GM23338 (cell line): ENCODE measurements at regions not wholly inside any gene's neighbourhood (a gene's known extent, or its start where the extent isn't known, plus 50 kb on each side); places are given as distances from the start of the nearest gene placed in this dataset.
"Not testable (repeated sequence)": the region's sequence is repeated elsewhere in the genome, so short reads cannot be mapped to it uniquely, and the experiment has no call there.

Experiments used
- ATAC-seq: fragments of 200-7000 bp; cut with Tn5 transposase; 3 replicates; pipeline ENCODE4 v1.9.1; 2020
- DNase-seq: peaks from one replicate; pipeline ENCODE4 v3.0.0-alpha.2; 2015; ENCODE audit warnings: low spot score
- H2AFZ ChIP-seq: fragments of 200-600 bp; sonication (generic); 2 replicates; pipeline ENCODE4 v1.8.0; 2016; ENCODE audit warnings: antibody characterized with exemption, mild to moderate bottlenecking, moderate library complexity
- H3F3A ChIP-seq: fragments of 200-600 bp; sonication (generic); replicated peaks from 2 replicates; pipeline ENCODE4 v1.8.0; 2017; ENCODE audit warnings: antibody characterized with exemption, mixed run types, low read depth
- H3K27ac ChIP-seq: fragments of 200-600 bp; sonication (generic); 2 replicates; pipeline ENCODE4 v1.6.1; 2016; ENCODE audit warnings: low read depth
- H3K27me3 ChIP-seq: fragments of 200-600 bp; sonication (generic); 2 replicates; pipeline ENCODE4 v1.8.0; 2016; ENCODE audit warnings: mild to moderate bottlenecking, mixed run types, moderate library complexity; ENCODE audit not compliant: insufficient read depth
- H3K36me3 ChIP-seq: fragments of 200-600 bp; sonication (generic); 2 replicates; pipeline ENCODE4 v1.8.0; 2016; ENCODE audit warnings: mild to moderate bottlenecking; ENCODE audit not compliant: insufficient read depth
- H3K4me1 ChIP-seq: fragments of 200-600 bp; sonication (generic); 2 replicates; pipeline ENCODE4 v1.8.0; 2016; ENCODE audit warnings: mild to moderate bottlenecking, moderate library complexity; ENCODE audit not compliant: insufficient read depth
- H3K4me2 ChIP-seq: fragments of 200-600 bp; sonication (generic); 2 replicates; pipeline ENCODE4 v1.7.1; 2017; ENCODE audit warnings: mixed run types
- H3K4me3 ChIP-seq: fragments of 200-600 bp; sonication (generic); 2 replicates; pipeline ENCODE4 v1.6.1; 2016; ENCODE audit warnings: mixed run types
- H3K79me2 ChIP-seq: fragments of 200-600 bp; sonication (generic); replicated peaks from 2 replicates; pipeline ENCODE4 v1.8.0; 2017; ENCODE audit warnings: mild to moderate bottlenecking; ENCODE audit not compliant: insufficient read depth
- H3K9me2 ChIP-seq: fragments of 200-600 bp; sonication (generic); 2 replicates; pipeline ENCODE4 v1.8.0; 2017; ENCODE audit not compliant: insufficient read depth
- H4K20me1 ChIP-seq: fragments of 200-600 bp; sonication (generic); replicated peaks from 2 replicates; pipeline ENCODE4 v1.8.0; 2017; ENCODE audit warnings: mild to moderate bottlenecking; ENCODE audit not compliant: insufficient read depth
- H3K27ac Mint-ChIP-seq: 2 replicates; pipeline ENCODE4 v1.8.0; 2020; ENCODE audit warnings: inconsistent platforms, mild to moderate bottlenecking, moderate library complexity, mixed read lengths
- H3K27me3 Mint-ChIP-seq: 3 replicates; pipeline ENCODE4 v1.8.0; 2022; ENCODE audit warnings: low read depth, mild to moderate bottlenecking, moderate library complexity, mixed read lengths, inconsistent platforms; ENCODE audit not compliant: insufficient read depth, poor library complexity
- H3K36me3 Mint-ChIP-seq: 3 replicates; pipeline ENCODE4 v1.8.0; 2021; ENCODE audit warnings: low read depth, mild to moderate bottlenecking, inconsistent platforms, moderate library complexity, mixed read lengths
- H3K4me1 Mint-ChIP-seq: 3 replicates; pipeline ENCODE4 v1.8.0; 2020; ENCODE audit warnings: mild to moderate bottlenecking, inconsistent platforms, mixed read lengths
- H3K4me3 Mint-ChIP-seq: 3 replicates; pipeline ENCODE4 v1.8.0; 2021; ENCODE audit warnings: moderate library complexity, mild to moderate bottlenecking, inconsistent platforms, mixed read lengths
- H3K9me3 Mint-ChIP-seq: 3 replicates; pipeline ENCODE4 v1.8.0; 2020; ENCODE audit warnings: moderate library complexity, mild to moderate bottlenecking, inconsistent platforms, mixed read lengths
- CREB1 ChIP-seq: fragments of 250-450 bp; sonication (Bioruptor Pico); IDR thresholded peaks from 2 replicates; pipeline ENCODE4 v1.5.0; 2020; ENCODE audit warnings: low read depth, mild to moderate bottlenecking, moderate library complexity
- CTCF ChIP-seq, 2 experiments: fragments of 200-600 bp in 1 of 2; sonication (generic) in 1 of 2; conservative IDR thresholded peaks; 2 replicates each; pipeline versions ENCODE4 v1.5.1 to v1.6.1; 2016 to 2017; ENCODE audit warnings: antibody characterized with exemption in 2 of 2, low read depth in 2 of 2, mild to moderate bottlenecking in 2 of 2, moderate library complexity in 1 of 2
- ETS1 ChIP-seq: IDR thresholded peaks from 2 replicates; pipeline ENCODE4 v1.6.1; 2016; ENCODE audit warnings: antibody characterized with exemption
- EZH2phosphoT487 ChIP-seq: fragments of 200-600 bp; sonication (generic); IDR thresholded peaks from one replicate; pipeline ENCODE4 v1.8.1; 2018; ENCODE audit warnings: antibody characterized with exemption; ENCODE audit not compliant: unreplicated experiment
- POLR2AphosphoS5 ChIP-seq: IDR thresholded peaks from 2 replicates; pipeline ENCODE4 v1.6.1; 2016; ENCODE audit warnings: antibody characterized with exemption, low read depth
- STAT1 ChIP-seq: IDR thresholded peaks from one replicate; pipeline ENCODE4 v1.6.1; 2016; ENCODE audit warnings: antibody characterized with exemption; ENCODE audit not compliant: unreplicated experiment
- ZNF331 ChIP-seq: fragments of 250-450 bp; sonication (Bioruptor Pico); IDR thresholded peaks from 2 replicates; pipeline ENCODE4 v1.5.0; 2020; ENCODE audit warnings: low read depth, mild to moderate bottlenecking, moderate library complexity
- TF ChIP-seq, protein P1 (sequence below): fragments of 250-450 bp; sonication (Bioruptor Pico); IDR thresholded peaks from 2 replicates; pipeline ENCODE4 v1.5.0; 2020; ENCODE audit warnings: mild to moderate bottlenecking, moderate library complexity

DNA sequence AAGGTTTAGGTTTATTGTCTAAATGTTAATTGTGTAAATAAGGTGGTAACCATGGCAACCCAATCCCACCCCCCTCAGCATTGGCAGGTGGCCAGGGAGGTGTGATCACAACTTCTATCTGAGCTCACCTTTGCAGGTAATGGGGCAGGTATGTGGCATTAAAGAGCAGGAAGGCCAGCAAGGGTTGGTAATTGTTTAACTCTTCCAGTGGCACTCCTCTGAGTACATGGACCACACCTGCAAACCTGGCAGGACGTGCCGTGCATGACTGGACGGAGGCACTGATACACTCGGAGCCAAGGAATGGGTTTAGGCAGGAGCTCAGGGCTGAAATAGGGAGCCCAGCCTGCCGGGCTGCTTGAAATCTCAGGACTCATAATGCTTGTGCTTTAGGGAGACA, 107.0 kb upstream of the BMP2 start (continued):
- no peak for TF ChIP-seq STAT1
- TF ChIP-seq, protein P1, sequence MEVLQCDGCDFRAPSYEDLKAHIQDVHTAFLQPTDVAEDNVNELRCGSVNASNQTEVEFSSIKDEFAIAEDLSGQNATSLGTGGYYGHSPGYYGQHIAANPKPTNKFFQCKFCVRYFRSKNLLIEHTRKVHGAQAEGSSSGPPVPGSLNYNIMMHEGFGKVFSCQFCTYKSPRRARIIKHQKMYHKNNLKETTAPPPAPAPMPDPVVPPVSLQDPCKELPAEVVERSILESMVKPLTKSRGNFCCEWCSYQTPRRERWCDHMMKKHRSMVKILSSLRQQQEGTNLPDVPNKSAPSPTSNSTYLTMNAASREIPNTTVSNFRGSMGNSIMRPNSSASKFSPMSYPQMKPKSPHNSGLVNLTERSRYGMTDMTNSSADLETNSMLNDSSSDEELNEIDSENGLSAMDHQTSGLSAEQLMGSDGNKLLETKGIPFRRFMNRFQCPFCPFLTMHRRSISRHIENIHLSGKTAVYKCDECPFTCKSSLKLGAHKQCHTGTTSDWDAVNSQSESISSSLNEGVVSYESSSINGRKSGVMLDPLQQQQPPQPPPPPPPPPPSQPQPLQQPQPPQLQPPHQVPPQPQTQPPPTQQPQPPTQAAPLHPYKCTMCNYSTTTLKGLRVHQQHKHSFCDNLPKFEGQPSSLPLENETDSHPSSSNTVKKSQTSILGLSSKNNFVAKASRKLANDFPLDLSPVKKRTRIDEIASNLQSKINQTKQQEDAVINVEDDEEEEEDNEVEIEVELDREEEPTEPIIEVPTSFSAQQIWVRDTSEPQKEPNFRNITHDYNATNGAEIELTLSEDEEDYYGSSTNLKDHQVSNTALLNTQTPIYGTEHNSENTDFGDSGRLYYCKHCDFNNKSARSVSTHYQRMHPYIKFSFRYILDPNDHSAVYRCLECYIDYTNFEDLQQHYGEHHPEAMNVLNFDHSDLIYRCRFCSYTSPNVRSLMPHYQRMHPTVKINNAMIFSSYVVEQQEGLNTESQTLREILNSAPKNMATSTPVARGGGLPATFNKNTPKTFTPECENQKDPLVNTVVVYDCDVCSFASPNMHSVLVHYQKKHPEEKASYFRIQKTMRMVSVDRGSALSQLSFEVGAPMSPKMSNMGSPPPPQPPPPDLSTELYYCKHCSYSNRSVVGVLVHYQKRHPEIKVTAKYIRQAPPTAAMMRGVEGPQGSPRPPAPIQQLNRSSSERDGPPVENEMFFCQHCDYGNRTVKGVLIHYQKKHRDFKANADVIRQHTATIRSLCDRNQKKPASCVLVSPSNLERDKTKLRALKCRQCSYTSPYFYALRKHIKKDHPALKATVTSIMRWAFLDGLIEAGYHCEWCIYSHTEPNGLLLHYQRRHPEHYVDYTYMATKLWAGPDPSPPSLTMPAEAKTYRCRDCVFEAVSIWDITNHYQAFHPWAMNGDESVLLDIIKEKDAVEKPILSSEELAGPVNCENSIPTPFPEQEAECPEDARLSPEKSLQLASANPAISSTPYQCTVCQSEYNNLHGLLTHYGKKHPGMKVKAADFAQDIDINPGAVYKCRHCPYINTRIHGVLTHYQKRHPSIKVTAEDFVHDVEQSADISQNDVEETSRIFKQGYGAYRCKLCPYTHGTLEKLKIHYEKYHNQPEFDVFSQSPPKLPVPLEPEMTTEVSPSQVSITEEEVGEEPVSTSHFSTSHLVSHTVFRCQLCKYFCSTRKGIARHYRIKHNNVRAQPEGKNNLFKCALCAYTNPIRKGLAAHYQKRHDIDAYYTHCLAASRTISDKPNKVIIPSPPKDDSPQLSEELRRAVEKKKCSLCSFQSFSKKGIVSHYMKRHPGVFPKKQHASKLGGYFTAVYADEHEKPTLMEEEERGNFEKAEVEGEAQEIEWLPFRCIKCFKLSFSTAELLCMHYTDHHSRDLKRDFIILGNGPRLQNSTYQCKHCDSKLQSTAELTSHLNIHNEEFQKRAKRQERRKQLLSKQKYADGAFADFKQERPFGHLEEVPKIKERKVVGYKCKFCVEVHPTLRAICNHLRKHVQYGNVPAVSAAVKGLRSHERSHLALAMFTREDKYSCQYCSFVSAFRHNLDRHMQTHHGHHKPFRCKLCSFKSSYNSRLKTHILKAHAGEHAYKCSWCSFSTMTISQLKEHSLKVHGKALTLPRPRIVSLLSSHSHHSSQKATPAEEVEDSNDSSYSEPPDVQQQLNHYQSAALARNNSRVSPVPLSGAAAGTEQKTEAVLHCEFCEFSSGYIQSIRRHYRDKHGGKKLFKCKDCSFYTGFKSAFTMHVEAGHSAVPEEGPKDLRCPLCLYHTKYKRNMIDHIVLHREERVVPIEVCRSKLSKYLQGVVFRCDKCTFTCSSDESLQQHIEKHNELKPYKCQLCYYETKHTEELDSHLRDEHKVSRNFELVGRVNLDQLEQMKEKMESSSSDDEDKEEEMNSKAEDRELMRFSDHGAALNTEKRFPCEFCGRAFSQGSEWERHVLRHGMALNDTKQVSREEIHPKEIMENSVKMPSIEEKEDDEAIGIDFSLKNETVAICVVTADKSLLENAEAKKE (CRISPR knock-in tag), result no peak

DNA sequence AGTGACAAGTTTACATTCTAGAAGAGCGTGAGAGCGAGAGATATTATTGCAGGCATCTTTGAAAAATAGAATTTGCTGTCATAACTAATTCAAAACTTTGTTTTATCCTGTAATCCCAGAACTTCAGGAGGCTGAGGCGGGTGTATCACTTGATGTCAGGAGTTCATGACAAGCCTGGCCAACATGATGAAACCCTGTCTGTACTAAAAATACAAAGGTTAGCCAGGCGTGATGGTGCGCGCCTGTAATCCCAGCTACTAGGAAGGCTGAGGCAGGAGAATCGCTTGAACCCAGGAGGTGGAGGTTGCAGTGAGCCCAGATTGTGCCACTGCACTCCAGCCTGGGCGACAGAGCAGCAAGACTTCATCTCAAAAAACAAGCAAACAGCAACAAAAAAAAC, 108.6 kb upstream of the BMP2 start:
- H3K4me2 ChIP-seq, H3K27me3 Mint-ChIP-seq, H4K20me1 ChIP-seq, H3K9me3 Mint-ChIP-seq, H3K9me2 ChIP-seq, H2AFZ ChIP-seq, H3K27ac Mint-ChIP-seq, H3K4me3 Mint-ChIP-seq, DNase-seq, H3K36me3 Mint-ChIP-seq, H3K79me2 ChIP-seq, H3K4me1 ChIP-seq, H3F3A ChIP-seq, H3K4me3 ChIP-seq, H3K27ac ChIP-seq, ATAC-seq, H3K27me3 ChIP-seq, H3K36me3 ChIP-seq: not testable (repeated sequence)
- H3K4me1 Mint-ChIP-seq, result peaks cover 12% of the 10 kb centered on the region

- Mint-ChIP-seq H3K9me3 (no peaks in the 10 kb centered on the region), H3K36me3 (no peaks in the 10 kb centered on the region)
Measured at GRCh38 chr20:6657904-6658303, 109.6 kb upstream of the BMP2 start.

More at GRCh38 chr20:6657904-6658303, 109.6 kb upstream of the BMP2 start:
- H3K4me2 ChIP-seq, result no peak overlapping the region
- H4K20me1 ChIP-seq, result no peaks in the 10 kb centered on the region
- H3K9me2 ChIP-seq, result peaks cover 4% of the 10 kb centered on the region; the same call in 1 of the 2 replicates
- no peaks in the 10 kb centered on the region for H3K36me3 ChIP-seq
- H3K4me1 ChIP-seq, result no peaks in the 10 kb centered on the region
- H3K4me3 Mint-ChIP-seq, result no peak overlapping the region
- TF ChIP-seq ZNF331 (CRISPR knock-in tag) (no peak), STAT1 (no peak), ETS1 (no peak), POLR2AphosphoS5 (no peak), EZH2phosphoT487 (no peak), CREB1 (CRISPR knock-in tag) (no peak), CTCF (conservative IDR thresholded peaks at IDR 0.05; ENCODE audit: low read depth in 2 of 2) (no peak)
- no peaks in the 10 kb centered on the region for H3K27me3 Mint-ChIP-seq
- DNase-seq (no peak), ATAC-seq (no peak)
- H3K27me3 ChIP-seq, result no peaks in the 10 kb centered on the region
- peaks cover 4% of the 10 kb centered on the region for H3K4me1 Mint-ChIP-seq
- H2AFZ ChIP-seq, result no peak overlapping the region
- no peak overlapping the region for H3K27ac Mint-ChIP-seq
- no peak overlapping the region for H3K27ac ChIP-seq
- no peak overlapping the region for H3K4me3 ChIP-seq
- H3F3A ChIP-seq, result no peaks in the 10 kb centered on the region
- H3K79me2 ChIP-seq, result no peaks in the 10 kb centered on the region
